ENCODE measurements at regions not wholly inside any gene's neighbourhood (a gene's known extent, or its start where the extent isn't known, plus 50 kb on each side); places are given as distances from the start of the nearest gene placed in this dataset.
"Not testable (repeated sequence)": the region's sequence is repeated elsewhere in the genome, so short reads cannot be mapped to it uniquely, and the experiment has no call there.

- Histone ChIP-seq H3K27me3 (ENCODE audit: control insufficient read depth in 3 of 3, insufficient read depth in 3 of 3, low read depth in 1 of 3, low read length in 3 of 3) (no peaks in the 10 kb centered on the region), H3K14ac (ENCODE audit: low read length) (no peak overlapping the region), H4K8ac (ENCODE audit: low read depth, low read length) (no peak overlapping the region), H3K4ac (ENCODE audit: low read length) (no peak overlapping the region), H3K9ac (ENCODE audit: low read depth, low read length, poor library complexity) (no peak overlapping the region), H2BK5ac (ENCODE audit: low read length) (no peak overlapping the region), H4K91ac (ENCODE audit: low read depth, low read length, poor library complexity) (no peak overlapping the region), H3K27ac (replicated peaks; ENCODE audit: low read length) (no peak overlapping the region), H2AK5ac (ENCODE audit: low read depth, low read length) (no peak overlapping the region), H3K4me2 (ENCODE audit: insufficient read depth, low read length, poor library complexity, severe bottlenecking) (no peak overlapping the region), H3K18ac (ENCODE audit: low read length) (no peak overlapping the region), H3K23ac (ENCODE audit: low read depth, low read length, poor library complexity) (no peak overlapping the region), H3K4me1 (ENCODE audit: control insufficient read depth in 2 of 2, insufficient read depth in 1 of 2, low read depth in 1 of 2, low read length in 2 of 2) (no peaks in the 10 kb centered on the region), H2BK120ac (ENCODE audit: low read depth, low read length) (no peak overlapping the region), H2BK15ac (ENCODE audit: low read length) (no peak overlapping the region), H3K4me3 (ENCODE audit: low read length in 2 of 2) (no peak overlapping the region), H2BK12ac (ENCODE audit: low read length) (no peak overlapping the region), H2AFZ (ENCODE audit: low read length) (no peak overlapping the region), H3K79me1 (ENCODE audit: low read depth, low read length) (no peaks in the 10 kb centered on the region), H3K9me3 (replicated peaks in 1 of 2; ENCODE audit: control insufficient read depth in 2 of 2, insufficient read depth in 1 of 2, low read depth in 1 of 2, low read length in 2 of 2) (no peaks in the 10 kb centered on the region), H3K36me3 (replicated peaks in 1 of 2; ENCODE audit: control insufficient read depth in 2 of 2, insufficient read depth in 2 of 2, low read length in 2 of 2) (no peaks in the 10 kb centered on the region)
- DNase-seq (ENCODE audit: low spot score): no peak
Observed at GRCh38 chr4:97081951-97082350, 1061.3 kb downstream of the STPG2 start.

- H3K4ac ChIP-seq (ENCODE audit: low read length); H2BK120ac ChIP-seq (ENCODE audit: low read depth, low read length); H3K18ac ChIP-seq (ENCODE audit: low read length); H3K27me3 ChIP-seq (ENCODE audit: control insufficient read depth in 3 of 3, insufficient read depth in 3 of 3, low read depth in 1 of 3, low read length in 3 of 3); H3K36me3 ChIP-seq (replicated peaks in 1 of 2; ENCODE audit: control insufficient read depth in 2 of 2, insufficient read depth in 2 of 2, low read length in 2 of 2); H4K8ac ChIP-seq (ENCODE audit: low read depth, low read length); H2BK12ac ChIP-seq (ENCODE audit: low read length); DNase-seq (ENCODE audit: low spot score); H3K23ac ChIP-seq (ENCODE audit: low read depth, low read length, poor library complexity); H4K91ac ChIP-seq (ENCODE audit: low read depth, low read length, poor library complexity); H2BK15ac ChIP-seq (ENCODE audit: low read length); H2AK5ac ChIP-seq (ENCODE audit: low read depth, low read length); H3K4me2 ChIP-seq (ENCODE audit: insufficient read depth, low read length, poor library complexity, severe bottlenecking); H2BK5ac ChIP-seq (ENCODE audit: low read length); H3K27ac ChIP-seq (replicated peaks; ENCODE audit: low read length); H3K4me3 ChIP-seq (ENCODE audit: low read length in 2 of 2); H3K9ac ChIP-seq (ENCODE audit: low read depth, low read length, poor library complexity); H3K14ac ChIP-seq (ENCODE audit: low read length); H3K4me1 ChIP-seq (ENCODE audit: control insufficient read depth in 2 of 2, insufficient read depth in 1 of 2, low read depth in 1 of 2, low read length in 2 of 2); H3K9me3 ChIP-seq (replicated peaks in 1 of 2; ENCODE audit: control insufficient read depth in 2 of 2, insufficient read depth in 1 of 2, low read depth in 1 of 2, low read length in 2 of 2); H3K79me1 ChIP-seq (ENCODE audit: low read depth, low read length): not testable (repeated sequence)
- H2AFZ ChIP-seq (ENCODE audit: low read length): peak overlapping the region; percentile 60
- no CpG with 5 or more reads among the region's 6 CpGs for WGBS, 2 donors (ENCODE audit: extremely low coverage in 2 of 2, insufficient read length in 2 of 2, insufficient replicate concordance in 1 of 2)
Observed at GRCh38 chr4:97097036-97097435, 1046.2 kb downstream of the STPG2 start.

- H3K14ac ChIP-seq (ENCODE audit: low read length); H2BK120ac ChIP-seq (ENCODE audit: low read depth, low read length); H3K4ac ChIP-seq (ENCODE audit: low read length); H3K79me1 ChIP-seq (ENCODE audit: low read depth, low read length); H3K18ac ChIP-seq (ENCODE audit: low read length); H3K4me3 ChIP-seq (ENCODE audit: low read length in 2 of 2); H4K8ac ChIP-seq (ENCODE audit: low read depth, low read length); H3K4me2 ChIP-seq (ENCODE audit: insufficient read depth, low read length, poor library complexity, severe bottlenecking); DNase-seq (ENCODE audit: low spot score); H2BK5ac ChIP-seq (ENCODE audit: low read length); H3K4me1 ChIP-seq (ENCODE audit: control insufficient read depth in 2 of 2, insufficient read depth in 1 of 2, low read depth in 1 of 2, low read length in 2 of 2); H2BK12ac ChIP-seq (ENCODE audit: low read length); H3K9me3 ChIP-seq (replicated peaks in 1 of 2; ENCODE audit: control insufficient read depth in 2 of 2, insufficient read depth in 1 of 2, low read depth in 1 of 2, low read length in 2 of 2); H3K9ac ChIP-seq (ENCODE audit: low read depth, low read length, poor library complexity); H2AK5ac ChIP-seq (ENCODE audit: low read depth, low read length); H3K27ac ChIP-seq (replicated peaks; ENCODE audit: low read length); H3K36me3 ChIP-seq (replicated peaks in 1 of 2; ENCODE audit: control insufficient read depth in 2 of 2, insufficient read depth in 2 of 2, low read length in 2 of 2); H2BK15ac ChIP-seq (ENCODE audit: low read length); H2AFZ ChIP-seq (ENCODE audit: low read length); H4K91ac ChIP-seq (ENCODE audit: low read depth, low read length, poor library complexity); H3K27me3 ChIP-seq (ENCODE audit: control insufficient read depth in 3 of 3, insufficient read depth in 3 of 3, low read depth in 1 of 3, low read length in 3 of 3); H3K23ac ChIP-seq (ENCODE audit: low read depth, low read length, poor library complexity): not testable (repeated sequence)
- no CpG with 5 or more reads among the region's 7 CpGs for WGBS, 2 donors (ENCODE audit: extremely low coverage in 2 of 2, insufficient read length in 2 of 2, insufficient replicate concordance in 1 of 2)
Observed at GRCh38 chr4:97101171-97101570, 1042.1 kb downstream of the STPG2 start.

- H3K27ac ChIP-seq (replicated peaks; ENCODE audit: low read length): no peak overlapping the region
- H3K27me3 ChIP-seq (ENCODE audit: control insufficient read depth in 3 of 3, insufficient read depth in 3 of 3, low read depth in 1 of 3, low read length in 3 of 3): no peaks in the 10 kb centered on the region
- H3K4me3 ChIP-seq (ENCODE audit: low read length in 2 of 2): no peak overlapping the region
- no peak overlapping the region for H3K4ac ChIP-seq (ENCODE audit: low read length)
- H2BK15ac ChIP-seq (ENCODE audit: low read length): no peak overlapping the region
- H3K9me3 ChIP-seq (replicated peaks in 1 of 2; ENCODE audit: control insufficient read depth in 2 of 2, insufficient read depth in 1 of 2, low read depth in 1 of 2, low read length in 2 of 2): no peaks in the 10 kb centered on the region
- no peak overlapping the region for H2BK120ac ChIP-seq (ENCODE audit: low read depth, low read length)
- H4K8ac ChIP-seq (ENCODE audit: low read depth, low read length): no peak overlapping the region
- H3K4me2 ChIP-seq (ENCODE audit: insufficient read depth, low read length, poor library complexity, severe bottlenecking): no peak overlapping the region
- H3K36me3 ChIP-seq (replicated peaks in 1 of 2; ENCODE audit: control insufficient read depth in 2 of 2, insufficient read depth in 2 of 2, low read length in 2 of 2): no peaks in the 10 kb centered on the region
- H3K14ac ChIP-seq (ENCODE audit: low read length): no peak overlapping the region
- DNase-seq (ENCODE audit: low spot score): no peak
- no peak overlapping the region for H3K23ac ChIP-seq (ENCODE audit: low read depth, low read length, poor library complexity)
- no peak overlapping the region for H2BK5ac ChIP-seq (ENCODE audit: low read length)
- H3K18ac ChIP-seq (ENCODE audit: low read length): no peak overlapping the region
- no CpG with 5 or more reads among the region's 2 CpGs for WGBS, 2 donors (ENCODE audit: extremely low coverage in 2 of 2, insufficient read length in 2 of 2, insufficient replicate concordance in 1 of 2)
- no peak overlapping the region for H2BK12ac ChIP-seq (ENCODE audit: low read length)
- H3K79me1 ChIP-seq (ENCODE audit: low read depth, low read length): no peaks in the 10 kb centered on the region
- H3K4me1 ChIP-seq (ENCODE audit: control insufficient read depth in 2 of 2, insufficient read depth in 1 of 2, low read depth in 1 of 2, low read length in 2 of 2): no peaks in the 10 kb centered on the region
- H2AFZ ChIP-seq (ENCODE audit: low read length): no peak overlapping the region
- no peak overlapping the region for H3K9ac ChIP-seq (ENCODE audit: low read depth, low read length, poor library complexity)
- no peak overlapping the region for H2AK5ac ChIP-seq (ENCODE audit: low read depth, low read length)
- H4K91ac ChIP-seq (ENCODE audit: low read depth, low read length, poor library complexity): no peak overlapping the region
Observed at GRCh38 chr4:97103252-97103651, 1040.0 kb downstream of the STPG2 start.
